HEK293T (cell line): ENCODE measurements at regions not wholly inside any gene's neighbourhood (a gene's known extent, or its start where the extent isn't known, plus 50 kb on each side); places are given as distances from the start of the nearest gene placed in this dataset.

Experiments used
- CTCF ChIA-PET: fragments of 350-600 bp; formaldehyde crosslinking; extraction: SDS; loops from one replicate; lab custom pipeline; 2021; ENCODE audit warnings: antibody characterized with exemption, inconsistent platforms; lab: Yijun Ruan, JAX
- POLR2A ChIA-PET: fragments of 350-600 bp; formaldehyde crosslinking; extraction: SDS; loops from one replicate; lab custom pipeline; 2020; ENCODE audit warnings: antibody characterized with exemption, inconsistent platforms; lab: Yijun Ruan, JAX
- DNase-seq: peaks from one replicate; pipeline ENCODE4 v3.0.0; 2012; ENCODE audit warnings: mixed read lengths; ENCODE audit errors: extremely low spot score
- ARNT ChIP-seq: fragments of 450-650 bp; IDR thresholded peaks from 2 replicates; pipeline ENCODE4 v1.6.1; 2017; ENCODE audit warnings: mild to moderate bottlenecking
- BHLHE40 ChIP-seq: fragments of 450-650 bp; IDR thresholded peaks from 2 replicates; pipeline ENCODE4 v1.6.1; 2016; ENCODE audit warnings: mild to moderate bottlenecking, moderate library complexity, borderline replicate concordance
- CTBP1 ChIP-seq: fragments of 450-650 bp; IDR thresholded peaks from 2 replicates; pipeline ENCODE4 v1.6.1; 2016; ENCODE audit warnings: borderline replicate concordance
- ELF4 ChIP-seq: fragments of 450-650 bp; IDR thresholded peaks from 2 replicates; pipeline ENCODE4 v1.6.1; 2017; ENCODE audit warnings: antibody characterized with exemption
- FOXA1 ChIP-seq: fragments of 450-650 bp; IDR thresholded peaks from 2 replicates; pipeline ENCODE4 v1.6.1; 2016; ENCODE audit warnings: mild to moderate bottlenecking
- FOXK2 ChIP-seq: fragments of 450-650 bp; IDR thresholded peaks from 2 replicates; pipeline ENCODE4 v1.6.1; 2016; ENCODE audit warnings: mild to moderate bottlenecking
- FOXM1 ChIP-seq: fragments of 450-650 bp; IDR thresholded peaks from 2 replicates; pipeline ENCODE4 v1.6.1; 2017; ENCODE audit warnings: mild to moderate bottlenecking, borderline replicate concordance
- HDGF ChIP-seq: fragments of 450-650 bp; IDR thresholded peaks from 2 replicates; pipeline ENCODE4 v1.6.1; 2017; ENCODE audit warnings: antibody characterized with exemption, borderline replicate concordance
- L3MBTL2 ChIP-seq: fragments of 450-650 bp; conservative IDR thresholded peaks from 2 replicates; pipeline ENCODE4 v1.6.1; 2016; ENCODE audit warnings: mild to moderate bottlenecking
- LEF1 ChIP-seq: fragments of 450-650 bp; IDR thresholded peaks from 2 replicates; pipeline ENCODE4 v1.6.1; 2017; ENCODE audit warnings: mild to moderate bottlenecking, borderline replicate concordance
- NFRKB ChIP-seq: fragments of 450-650 bp; IDR thresholded peaks from 2 replicates; pipeline ENCODE4 v1.6.1; 2016; ENCODE audit warnings: mild to moderate bottlenecking, moderate library complexity
- PKNOX1 ChIP-seq: fragments of 450-650 bp; IDR thresholded peaks from 2 replicates; pipeline ENCODE4 v1.6.1; 2016
- SP1 ChIP-seq: fragments of 450-650 bp; IDR thresholded peaks from 2 replicates; pipeline ENCODE4 v1.6.1; 2017
- SUZ12 ChIP-seq: fragments of 450-650 bp; IDR thresholded peaks from 2 replicates; pipeline ENCODE4 v1.6.1; 2016; ENCODE audit warnings: mild to moderate bottlenecking
- TARDBP ChIP-seq: fragments of 450-650 bp; IDR thresholded peaks from 2 replicates; pipeline ENCODE4 v1.6.1; 2016
- ZNF384 ChIP-seq: fragments of 450-650 bp; IDR thresholded peaks from 2 replicates; pipeline ENCODE4 v1.6.1; 2016

- ChIA-PET POLR2A (no interaction called here), CTCF (interaction anchor here (0.6 kb wide), 1 partner anchor 100 kb away, joined by 3 read pairs; no protein-coding TSS in a partner anchor)
- no peak for TF ChIP-seq SUZ12
- TF ChIP-seq FOXK2 = no peak
- no peak for TF ChIP-seq TARDBP
- no peak for TF ChIP-seq ZNF384
- no peak for TF ChIP-seq FOXM1
- no peak for TF ChIP-seq FOXA1
- TF ChIP-seq SP1 = no peak
- TF ChIP-seq LEF1 = no peak
- TF ChIP-seq HDGF = no peak
- no peak for TF ChIP-seq PKNOX1
- no peak for TF ChIP-seq L3MBTL2
- TF ChIP-seq CTBP1 = no peak
- no peak for TF ChIP-seq ARNT
- TF ChIP-seq ELF4 = no peak
- TF ChIP-seq BHLHE40 = no peak
- no peak for TF ChIP-seq NFRKB
- no peak for DNase-seq
Measured at GRCh38 chrX:68931345-68931744, 102.5 kb downstream of the EFNB1 start.

- ChIA-PET POLR2A (no interaction called here), CTCF (interaction anchor here (0.6 kb wide), 1 partner anchor 100 kb away, joined by 3 read pairs; no protein-coding TSS in a partner anchor)
- no peak for DNase-seq
- TF ChIP-seq FOXA1 (no peak), SUZ12 (no peak), ZNF384 (no peak), ELF4 (no peak), CTBP1 (no peak), LEF1 (no peak), NFRKB (no peak), PKNOX1 (no peak), FOXM1 (no peak), SP1 (no peak), BHLHE40 (no peak), HDGF (no peak)
Measured at GRCh38 chrX:68930542-68931317, 101.9 kb downstream of the EFNB1 start.

GRCh38 chrX:68929332-68930150 is 100.7 kb downstream of the EFNB1 start:
- no peak for DNase-seq
- CTCF ChIA-PET = interaction anchor here (0.6 kb wide), 1 partner anchor 336 kb away, joined by 4 read pairs; no protein-coding TSS in a partner anchor
- no peak for TF ChIP-seq CTBP1
- TF ChIP-seq SP1 = no peak
- TF ChIP-seq FOXM1 = no peak
- TF ChIP-seq SUZ12 = no peak
- no peak for TF ChIP-seq LEF1
- TF ChIP-seq BHLHE40 = no peak
- no peak for TF ChIP-seq ELF4
- TF ChIP-seq L3MBTL2 = no peak
- TF ChIP-seq FOXA1 = no peak
- no peak for TF ChIP-seq PKNOX1
- TF ChIP-seq ARNT = no peak
- no peak for TF ChIP-seq ZNF384
- no peak for TF ChIP-seq TARDBP
- TF ChIP-seq FOXK2 = no peak
- no peak for TF ChIP-seq HDGF
- no peak for TF ChIP-seq NFRKB
- POLR2A ChIA-PET = no interaction called here

GRCh38 chrX:68928401-68928800 is 99.6 kb downstream of the EFNB1 start:
- POLR2A ChIA-PET = no interaction called here
- no peak for DNase-seq
- TF ChIP-seq NFRKB (no peak), LEF1 (no peak), FOXM1 (no peak), ELF4 (no peak)
- CTCF ChIA-PET = interaction anchor here (0.5 kb wide), 1 partner anchor 289 kb away, joined by 3 read pairs; no protein-coding TSS in a partner anchor

GRCh38 chrX:68927178-68927577 is 98.4 kb downstream of the EFNB1 start:
- CTCF ChIA-PET = interaction anchor here (1.2 kb wide), 1 partner anchor 19 kb away, joined by 4 read pairs; no protein-coding TSS in a partner anchor

More at GRCh38 chrX:68927178-68927577, 98.4 kb downstream of the EFNB1 start:
- no peak for DNase-seq
- TF ChIP-seq ARNT (no peak), SP1 (no peak), SUZ12 (no peak), CTBP1 (no peak), ELF4 (no peak), LEF1 (no peak), FOXK2 (no peak), FOXM1 (no peak), PKNOX1 (no peak), TARDBP (no peak)
- POLR2A ChIA-PET = interaction anchor here (0.7 to 1.2 kb wide), 4 partner anchors 15 to 152 kb away, joined by 3 to 4 read pairs (median 4); partner anchors contain the start of gene EFNB1
